T-helper 17 cell (primary cell): ENCODE measurements at regions not wholly inside any gene's neighbourhood (a gene's known extent, or its start where the extent isn't known, plus 50 kb on each side); places are given as distances from the start of the nearest gene placed in this dataset.

ENCODE experiments used
- ATAC-seq: fragments of 150-1000 bp; cut with Tn5 transposase; 2 replicates; pipeline ENCODE4 v1.10.0; 2021; ENCODE audit warnings: mild to moderate bottlenecking, moderate library complexity
- DNase-seq, 3 donors: peaks; one replicate each; pipeline versions ENCODE4 v3.0.0 to v3.0.0-alpha.2; 2020 to 2021
- H3K9me3 ChIP-seq: one replicate; pipeline ENCODE4 v1.7.0; 2013; ENCODE audit warnings: low read length, mild to moderate bottlenecking; ENCODE audit not compliant: control insufficient read depth, poor library complexity, severe bottlenecking
- H3K27ac Mint-ChIP-seq: one replicate; pipeline ENCODE4 v1.8.0; 2022; ENCODE audit warnings: mild to moderate bottlenecking, moderate library complexity, mixed read lengths
- H3K27me3 Mint-ChIP-seq: one replicate; pipeline ENCODE4 v1.8.0; 2022; ENCODE audit warnings: mixed read lengths
- H3K36me3 Mint-ChIP-seq: one replicate; pipeline ENCODE4 v1.8.0; 2022; ENCODE audit warnings: low read depth, mixed read lengths
- H3K4me1 Mint-ChIP-seq: one replicate; pipeline ENCODE4 v1.8.0; 2022; ENCODE audit warnings: mild to moderate bottlenecking, mixed read lengths
- H3K4me3 Mint-ChIP-seq: one replicate; pipeline ENCODE4 v1.8.0; 2022; ENCODE audit warnings: mild to moderate bottlenecking, moderate library complexity, mixed read lengths

- H3K27me3 Mint-ChIP-seq = no peaks in the 10 kb centered on the region
- H3K4me1 Mint-ChIP-seq = no peaks in the 10 kb centered on the region
- no peak overlapping the region for H3K27ac Mint-ChIP-seq
- no peaks in the 10 kb centered on the region for H3K9me3 ChIP-seq
- peaks cover 2% of the 10 kb centered on the region for H3K36me3 Mint-ChIP-seq
- H3K4me3 Mint-ChIP-seq = no peak overlapping the region
- ATAC-seq (no peak), DNase-seq (no peak)
Observed at GRCh38 chr21:35179990-35180540, 131.0 kb upstream of the RUNX1 start.

- ATAC-seq (no peak), DNase-seq (no peak)
- H3K4me3 Mint-ChIP-seq = no peak overlapping the region
- H3K27me3 Mint-ChIP-seq = no peaks in the 10 kb centered on the region
- no peaks in the 10 kb centered on the region for H3K4me1 Mint-ChIP-seq
- peaks cover 2% of the 10 kb centered on the region for H3K36me3 Mint-ChIP-seq
- H3K27ac Mint-ChIP-seq = no peak overlapping the region
- H3K9me3 ChIP-seq = no peaks in the 10 kb centered on the region
Observed at GRCh38 chr21:35178827-35179226, 129.7 kb upstream of the RUNX1 start.

- Mint-ChIP-seq H3K4me1 (peaks cover 3% of the 10 kb centered on the region), H3K36me3 (peaks cover 2% of the 10 kb centered on the region), H3K27me3 (no peaks in the 10 kb centered on the region), H3K4me3 (no peak overlapping the region), H3K27ac (no peak overlapping the region)
- DNase-seq = no peak
- no peak for ATAC-seq
- no peaks in the 10 kb centered on the region for H3K9me3 ChIP-seq
Observed at GRCh38 chr21:35178098-35178497, 129.0 kb upstream of the RUNX1 start.

GRCh38 chr21:35172231-35172630 is 123.1 kb upstream of the RUNX1 start:
- Mint-ChIP-seq H3K27ac (no peak overlapping the region), H3K4me3 (no peak overlapping the region), H3K36me3 (no peaks in the 10 kb centered on the region), H3K4me1 (peaks cover 16% of the 10 kb centered on the region), H3K27me3 (no peaks in the 10 kb centered on the region)
- no peaks in the 10 kb centered on the region for H3K9me3 ChIP-seq
- DNase-seq = no peak
- peak; percentile 46 for ATAC-seq

- H3K27me3 Mint-ChIP-seq = no peaks in the 10 kb centered on the region
- no peak for DNase-seq
- peaks cover 16% of the 10 kb centered on the region for H3K4me1 Mint-ChIP-seq
- no peak overlapping the region for H3K27ac Mint-ChIP-seq
- no peak for ATAC-seq
- H3K36me3 Mint-ChIP-seq = no peaks in the 10 kb centered on the region
- no peaks in the 10 kb centered on the region for H3K9me3 ChIP-seq
- H3K4me3 Mint-ChIP-seq = no peak overlapping the region
Observed at GRCh38 chr21:35171385-35171784, 122.3 kb upstream of the RUNX1 start.

GRCh38 chr21:35170818-35171217 is 121.7 kb upstream of the RUNX1 start:
- DNase-seq (no peak), ATAC-seq (no peak)
- peaks cover 16% of the 10 kb centered on the region for H3K4me1 Mint-ChIP-seq
- no peak overlapping the region for H3K27ac Mint-ChIP-seq
- H3K36me3 Mint-ChIP-seq = no peaks in the 10 kb centered on the region
- no peaks in the 10 kb centered on the region for H3K27me3 Mint-ChIP-seq
- no peak overlapping the region for H3K4me3 Mint-ChIP-seq
- H3K9me3 ChIP-seq = no peaks in the 10 kb centered on the region

- ATAC-seq (no peak), DNase-seq (no peak)
- H3K4me3 Mint-ChIP-seq = no peak overlapping the region
- H3K9me3 ChIP-seq = no peaks in the 10 kb centered on the region
- no peak overlapping the region for H3K27ac Mint-ChIP-seq
- no peaks in the 10 kb centered on the region for H3K36me3 Mint-ChIP-seq
- H3K4me1 Mint-ChIP-seq = peaks cover 16% of the 10 kb centered on the region
- no peaks in the 10 kb centered on the region for H3K27me3 Mint-ChIP-seq
Observed at GRCh38 chr21:35170244-35170643, 121.1 kb upstream of the RUNX1 start.

- no peak overlapping the region for H3K4me3 Mint-ChIP-seq
- peaks cover 16% of the 10 kb centered on the region for H3K4me1 Mint-ChIP-seq
- no peak overlapping the region for H3K27ac Mint-ChIP-seq
- DNase-seq (no peak), ATAC-seq (no peak)
- H3K9me3 ChIP-seq = no peaks in the 10 kb centered on the region
- no peaks in the 10 kb centered on the region for H3K36me3 Mint-ChIP-seq
- no peaks in the 10 kb centered on the region for H3K27me3 Mint-ChIP-seq
Observed at GRCh38 chr21:35169574-35169973, 120.5 kb upstream of the RUNX1 start.

GRCh38 chr21:35168735-35169134 is 119.6 kb upstream of the RUNX1 start:
- DNase-seq (no peak), ATAC-seq (no peak)
- Mint-ChIP-seq H3K4me3 (no peak overlapping the region), H3K27me3 (no peaks in the 10 kb centered on the region), H3K27ac (no peak overlapping the region), H3K4me1 (peaks cover 16% of the 10 kb centered on the region), H3K36me3 (no peaks in the 10 kb centered on the region)
- no peaks in the 10 kb centered on the region for H3K9me3 ChIP-seq

- ATAC-seq (no peak), DNase-seq (no peak)
Observed at GRCh38 chr21:35164971-35165483, 115.9 kb upstream of the RUNX1 start.

GRCh38 chr21:35164380-35164779 is 115.3 kb upstream of the RUNX1 start:
- Mint-ChIP-seq H3K4me3 (no peak overlapping the region), H3K27me3 (no peaks in the 10 kb centered on the region), H3K36me3 (no peaks in the 10 kb centered on the region), H3K27ac (no peak overlapping the region), H3K4me1 (no peaks in the 10 kb centered on the region)
- DNase-seq (no peak), ATAC-seq (no peak)
- no peaks in the 10 kb centered on the region for H3K9me3 ChIP-seq

More at GRCh38 chr21:35164971-35165483, 115.9 kb upstream of the RUNX1 start:
- Mint-ChIP-seq H3K4me1 (no peaks in the 10 kb centered on the region), H3K36me3 (no peaks in the 10 kb centered on the region), H3K27me3 (no peaks in the 10 kb centered on the region), H3K4me3 (no peak overlapping the region), H3K27ac (no peak overlapping the region)
- no peaks in the 10 kb centered on the region for H3K9me3 ChIP-seq

- Mint-ChIP-seq H3K36me3 (no peaks in the 10 kb centered on the region), H3K4me3 (no peak overlapping the region), H3K27me3 (no peaks in the 10 kb centered on the region), H3K4me1 (no peaks in the 10 kb centered on the region), H3K27ac (no peak overlapping the region)
- DNase-seq = no peak
- ATAC-seq = no peak
- H3K9me3 ChIP-seq = no peaks in the 10 kb centered on the region
Observed at GRCh38 chr21:35163411-35163810, 114.3 kb upstream of the RUNX1 start.

GRCh38 chr21:35162831-35163230 is 113.7 kb upstream of the RUNX1 start:
- H3K4me3 Mint-ChIP-seq = no peak overlapping the region
- no peaks in the 10 kb centered on the region for H3K9me3 ChIP-seq
- ATAC-seq = no peak
- H3K36me3 Mint-ChIP-seq = no peaks in the 10 kb centered on the region
- DNase-seq = no peak
- H3K27ac Mint-ChIP-seq = no peak overlapping the region
- H3K27me3 Mint-ChIP-seq = no peaks in the 10 kb centered on the region
- H3K4me1 Mint-ChIP-seq = no peaks in the 10 kb centered on the region

GRCh38 chr21:35159881-35160280 is 110.8 kb upstream of the RUNX1 start:
- no peak for ATAC-seq
- Mint-ChIP-seq H3K27ac (no peak overlapping the region), H3K4me3 (no peak overlapping the region), H3K4me1 (no peaks in the 10 kb centered on the region), H3K36me3 (no peaks in the 10 kb centered on the region), H3K27me3 (no peaks in the 10 kb centered on the region)
- H3K9me3 ChIP-seq = no peaks in the 10 kb centered on the region
- DNase-seq = no peak
